ENCODE measurements at regions not wholly inside any gene's neighbourhood (a gene's known extent, or its start where the extent isn't known, plus 50 kb on each side); places are given as distances from the start of the nearest gene placed in this dataset.

DNA sequence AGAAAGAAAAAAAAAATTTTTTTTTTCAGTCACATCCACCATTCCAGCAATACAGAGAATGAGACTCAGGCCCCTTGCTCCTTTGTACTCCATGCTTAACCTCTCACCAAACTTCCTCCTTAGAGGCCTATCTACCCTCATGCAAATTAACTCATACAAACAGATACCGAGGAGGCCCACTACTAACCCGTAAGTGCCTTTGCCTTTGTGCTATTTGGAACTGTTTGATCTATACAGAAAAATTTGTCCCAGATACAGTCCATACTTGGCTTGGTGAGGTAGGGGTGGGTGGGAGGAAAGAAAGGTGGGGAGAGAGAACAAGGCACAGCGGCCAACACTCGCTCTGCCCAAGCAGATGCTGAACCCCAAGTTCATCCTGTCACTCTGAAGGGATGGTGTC, 87.8 kb upstream of the DUSP5 start:
- Histone ChIP-seq H3K79me2 (ENCODE audit: insufficient read depth, low read length) (no peaks in the 10 kb centered on the region), H3K36me3 (replicated peaks in 1 of 2; ENCODE audit: control insufficient read depth in 1 of 2, insufficient read depth in 2 of 2, low read length in 2 of 2) (no peaks in the 10 kb centered on the region), H3K9ac (ENCODE audit: insufficient read depth, low read depth, low read length) (no peak overlapping the region), H3K4me3 (replicated peaks in 1 of 3; ENCODE audit: insufficient read depth in 1 of 3, low read depth in 2 of 3, low read length in 3 of 3) (no peak overlapping the region), H3K4me1 (ENCODE audit: insufficient read depth, low read length) (peaks cover 49% of the 10 kb centered on the region), H4K20me1 (ENCODE audit: insufficient read depth, low read length) (no peaks in the 10 kb centered on the region), H2AFZ (ENCODE audit: low read length) (no peak overlapping the region), H3K27ac (ENCODE audit: extremely low read length, insufficient read depth, low read length) (no peak overlapping the region), H3K27me3 (ENCODE audit: control insufficient read depth in 1 of 2, insufficient read depth in 2 of 2, low read length in 2 of 2) (peaks cover 2 to 9% of the 10 kb centered on the region in 2 experiments; a peak in 4 of 5 replicates), H3K4me2 (ENCODE audit: low read depth, low read length) (no peak overlapping the region), H3K9me3 (ENCODE audit: low read length) (no peaks in the 10 kb centered on the region)
- POLR2A ChIA-PET, result no interaction called here
- WGBS (ENCODE audit: low lambda C conversion rate), result 44% methylated on average over 4 of the region's 4 CpGs
- ATAC-seq, result no peak
- no peak for FAIRE-seq
- in situ Hi-C loops (cut with HindIII; ENCODE audit: extremely low pct_ligation_motif_present, low pct_unique_long_range_greater_than_20kb), result no loop called here
- BruUV-seq (replicated peaks), result no TSS peak
- CTCF ChIA-PET (ENCODE audit: low intra/inter-chr PET ratio, low total read pairs), result no interaction called here
- TF ChIP-seq ZNF383 (CRISPR knock-in tag; IDR thresholded peaks at IDR 0.05; ENCODE audit: borderline replicate concordance), result no peak
- no peak for TF ChIP-seq TBP (CRISPR knock-in tag; IDR thresholded peaks at IDR 0.05)
- TF ChIP-seq TEAD3 (CRISPR knock-in tag; optimal IDR thresholded peaks at IDR 0.05; ENCODE audit: borderline replicate concordance), result no peak
- no peak for TF ChIP-seq KMT2A (CRISPR knock-in tag; IDR thresholded peaks at IDR 0.05)
- TF ChIP-seq, protein P1, sequence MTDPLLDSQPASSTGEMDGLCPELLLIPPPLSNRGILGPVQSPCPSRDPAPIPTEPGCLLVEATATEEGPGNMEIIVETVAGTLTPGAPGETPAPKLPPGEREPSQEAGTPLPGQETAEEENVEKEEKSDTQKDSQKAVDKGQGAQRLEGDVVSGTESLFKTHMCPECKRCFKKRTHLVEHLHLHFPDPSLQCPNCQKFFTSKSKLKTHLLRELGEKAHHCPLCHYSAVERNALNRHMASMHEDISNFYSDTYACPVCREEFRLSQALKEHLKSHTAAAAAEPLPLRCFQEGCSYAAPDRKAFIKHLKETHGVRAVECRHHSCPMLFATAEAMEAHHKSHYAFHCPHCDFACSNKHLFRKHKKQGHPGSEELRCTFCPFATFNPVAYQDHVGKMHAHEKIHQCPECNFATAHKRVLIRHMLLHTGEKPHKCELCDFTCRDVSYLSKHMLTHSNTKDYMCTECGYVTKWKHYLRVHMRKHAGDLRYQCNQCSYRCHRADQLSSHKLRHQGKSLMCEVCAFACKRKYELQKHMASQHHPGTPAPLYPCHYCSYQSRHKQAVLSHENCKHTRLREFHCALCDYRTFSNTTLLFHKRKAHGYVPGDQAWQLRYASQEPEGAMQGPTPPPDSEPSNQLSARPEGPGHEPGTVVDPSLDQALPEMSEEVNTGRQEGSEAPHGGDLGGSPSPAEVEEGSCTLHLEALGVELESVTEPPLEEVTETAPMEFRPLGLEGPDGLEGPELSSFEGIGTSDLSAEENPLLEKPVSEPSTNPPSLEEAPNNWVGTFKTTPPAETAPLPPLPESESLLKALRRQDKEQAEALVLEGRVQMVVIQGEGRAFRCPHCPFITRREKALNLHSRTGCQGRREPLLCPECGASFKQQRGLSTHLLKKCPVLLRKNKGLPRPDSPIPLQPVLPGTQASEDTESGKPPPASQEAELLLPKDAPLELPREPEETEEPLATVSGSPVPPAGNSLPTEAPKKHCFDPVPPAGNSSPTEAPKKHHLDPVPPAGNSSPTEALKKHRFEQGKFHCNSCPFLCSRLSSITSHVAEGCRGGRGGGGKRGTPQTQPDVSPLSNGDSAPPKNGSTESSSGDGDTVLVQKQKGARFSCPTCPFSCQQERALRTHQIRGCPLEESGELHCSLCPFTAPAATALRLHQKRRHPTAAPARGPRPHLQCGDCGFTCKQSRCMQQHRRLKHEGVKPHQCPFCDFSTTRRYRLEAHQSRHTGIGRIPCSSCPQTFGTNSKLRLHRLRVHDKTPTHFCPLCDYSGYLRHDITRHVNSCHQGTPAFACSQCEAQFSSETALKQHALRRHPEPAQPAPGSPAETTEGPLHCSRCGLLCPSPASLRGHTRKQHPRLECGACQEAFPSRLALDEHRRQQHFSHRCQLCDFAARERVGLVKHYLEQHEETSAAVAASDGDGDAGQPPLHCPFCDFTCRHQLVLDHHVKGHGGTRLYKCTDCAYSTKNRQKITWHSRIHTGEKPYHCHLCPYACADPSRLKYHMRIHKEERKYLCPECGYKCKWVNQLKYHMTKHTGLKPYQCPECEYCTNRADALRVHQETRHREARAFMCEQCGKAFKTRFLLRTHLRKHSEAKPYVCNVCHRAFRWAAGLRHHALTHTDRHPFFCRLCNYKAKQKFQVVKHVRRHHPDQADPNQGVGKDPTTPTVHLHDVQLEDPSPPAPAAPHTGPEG (CRISPR knock-in tag; IDR thresholded peaks at IDR 0.05), result no peak
- no peak for TF ChIP-seq HES4 (CRISPR knock-in tag; IDR thresholded peaks at IDR 0.05; ENCODE audit: borderline replicate concordance)
- TF ChIP-seq, protein P2, sequence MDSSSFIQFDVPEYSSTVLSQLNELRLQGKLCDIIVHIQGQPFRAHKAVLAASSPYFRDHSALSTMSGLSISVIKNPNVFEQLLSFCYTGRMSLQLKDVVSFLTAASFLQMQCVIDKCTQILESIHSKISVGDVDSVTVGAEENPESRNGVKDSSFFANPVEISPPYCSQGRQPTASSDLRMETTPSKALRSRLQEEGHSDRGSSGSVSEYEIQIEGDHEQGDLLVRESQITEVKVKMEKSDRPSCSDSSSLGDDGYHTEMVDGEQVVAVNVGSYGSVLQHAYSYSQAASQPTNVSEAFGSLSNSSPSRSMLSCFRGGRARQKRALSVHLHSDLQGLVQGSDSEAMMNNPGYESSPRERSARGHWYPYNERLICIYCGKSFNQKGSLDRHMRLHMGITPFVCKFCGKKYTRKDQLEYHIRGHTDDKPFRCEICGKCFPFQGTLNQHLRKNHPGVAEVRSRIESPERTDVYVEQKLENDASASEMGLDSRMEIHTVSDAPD (CRISPR knock-in tag; IDR thresholded peaks at IDR 0.05), result no peak
- no peak for TF ChIP-seq SNAI1 (CRISPR knock-in tag; IDR thresholded peaks at IDR 0.05; ENCODE audit: borderline replicate concordance)
- no peak for TF ChIP-seq ZFP41 (CRISPR knock-in tag; IDR thresholded peaks at IDR 0.05; ENCODE audit: borderline replicate concordance)
- TF ChIP-seq RBM39 (IDR thresholded peaks at IDR 0.05; ENCODE audit: low read depth, low read length, poor library complexity, severe bottlenecking), result no peak
- intact Hi-C loops (cut with micrococcal nuclease; ENCODE audit: unreplicated experiment), result no loop called here
- no peak for DNase-seq (ENCODE audit: low spot score)

Measured in HepG2 (cell line).